Keratinocyte (primary cell): ENCODE measurements at regions not wholly inside any gene's neighbourhood (a gene's known extent, or its start where the extent isn't known, plus 50 kb on each side); places are given as distances from the start of the nearest gene placed in this dataset.
"Not testable (repeated sequence)": the region's sequence is repeated elsewhere in the genome, so short reads cannot be mapped to it uniquely, and the experiment has no call there.

Experiments
- DNase-seq: peaks from one replicate; pipeline ENCODE4 v3.0.0-alpha.2; 2011; ENCODE audit warnings: low read depth, missing footprints, low spot score
- FAIRE-seq: peaks from 2 replicates; lab custom pipeline; 2011; peaks lifted over from hg19 to GRCh38; lab: Jason Lieb, UNC
- H2AFZ ChIP-seq: 2 replicates; pipeline ENCODE4 v1.6.0; 2012; ENCODE audit warnings: low read length, control low read depth, inconsistent platforms; ENCODE audit not compliant: control insufficient read depth
- H3K27ac ChIP-seq: 2 replicates; pipeline ENCODE4 v1.5.1; 2011; ENCODE audit warnings: low read length; ENCODE audit not compliant: control insufficient read depth, insufficient read depth
- H3K27me3 ChIP-seq: 3 replicates; pipeline ENCODE4 v1.6.0; 2011; ENCODE audit warnings: low read length; ENCODE audit not compliant: control insufficient read depth, insufficient read depth; ENCODE audit errors: extremely low read depth
- H3K36me3 ChIP-seq, 2 experiments: 2 replicates in 1 of 2; 3 replicates in 1 of 2; pipeline ENCODE4 v1.5.1; 2011; ENCODE audit warnings: low read length in 2 of 2, mild to moderate bottlenecking in 1 of 2; ENCODE audit not compliant: control insufficient read depth in 2 of 2, insufficient read depth in 2 of 2; ENCODE audit errors: extremely low read depth in 1 of 2
- H3K4me1 ChIP-seq: 3 replicates; pipeline ENCODE4 v1.5.1; 2011; ENCODE audit warnings: low read length; ENCODE audit not compliant: control insufficient read depth, insufficient read depth; ENCODE audit errors: extremely low read depth
- H3K4me2 ChIP-seq: 3 replicates; pipeline ENCODE4 v1.6.0; 2011; ENCODE audit warnings: low read depth, low read length; ENCODE audit not compliant: control insufficient read depth, insufficient read depth; ENCODE audit errors: extremely low read depth
- H3K4me3 ChIP-seq, 3 experiments: fragments of 200-600 bp in 1 of 3; sonication (generic) in 1 of 3; 2 replicates in 2 of 3; 3 replicates in 1 of 3; pipeline ENCODE4 v1.5.1; 2011 to 2016; ENCODE audit warnings: low read length in 3 of 3, mild to moderate bottlenecking in 3 of 3, control low read depth in 2 of 3, inconsistent platforms in 1 of 3, low read depth in 1 of 3, mixed read lengths in 1 of 3, mixed run types in 1 of 3, moderate library complexity in 1 of 3; ENCODE audit not compliant: control insufficient read depth in 2 of 3, insufficient read depth in 2 of 3; ENCODE audit errors: extremely low read depth in 1 of 3
- H3K79me2 ChIP-seq: 2 replicates; pipeline ENCODE4 v1.6.0; 2012; ENCODE audit warnings: low read length; ENCODE audit not compliant: control insufficient read depth, insufficient read depth
- H3K9ac ChIP-seq: 3 replicates; pipeline ENCODE4 v1.6.0; 2011; ENCODE audit warnings: low read length; ENCODE audit not compliant: control insufficient read depth, insufficient read depth; ENCODE audit errors: extremely low read depth
- H3K9me1 ChIP-seq: 3 replicates; pipeline ENCODE4 v1.6.0; 2011; ENCODE audit warnings: low read length; ENCODE audit not compliant: control insufficient read depth, insufficient read depth; ENCODE audit errors: extremely low read depth
- H3K9me3 ChIP-seq: 2 replicates; pipeline ENCODE4 v1.5.1; 2012; ENCODE audit warnings: low read depth, low read length; ENCODE audit not compliant: control insufficient read depth
- H4K20me1 ChIP-seq: 3 replicates; pipeline ENCODE4 v1.6.0; 2011; ENCODE audit warnings: low read length; ENCODE audit not compliant: control insufficient read depth, insufficient read depth; ENCODE audit errors: extremely low read depth
- dilution Hi-C: fragments of 300-500 bp; cut with MboI; formaldehyde crosslinking; loops from one replicate; pipeline ENCODE4 v1.7.0; 2020; ENCODE audit warnings: low sequenced_read_pairs; ENCODE audit not compliant: extremely low pct_ligation_motif_present

- H3K4me1 ChIP-seq, H4K20me1 ChIP-seq, H3K4me3 ChIP-seq, H3K36me3 ChIP-seq, dilution Hi-C loops, H3K9me3 ChIP-seq, FAIRE-seq, H3K27me3 ChIP-seq, H3K4me2 ChIP-seq, H3K79me2 ChIP-seq, H2AFZ ChIP-seq, H3K9me1 ChIP-seq, DNase-seq, H3K9ac ChIP-seq, H3K27ac ChIP-seq: not testable (repeated sequence)
Measured at GRCh38 chr16:18142066-18142465, 194.5 kb downstream of the NPIPA8 start.

GRCh38 chr16:18136288-18136687 is 200.2 kb downstream of the NPIPA8 start:
- dilution Hi-C loops, H3K27ac ChIP-seq, H2AFZ ChIP-seq, H3K79me2 ChIP-seq, H3K9me1 ChIP-seq, H4K20me1 ChIP-seq, H3K9me3 ChIP-seq, H3K27me3 ChIP-seq, H3K9ac ChIP-seq, H3K4me2 ChIP-seq, DNase-seq, H3K36me3 ChIP-seq, H3K4me3 ChIP-seq, H3K4me1 ChIP-seq: not testable (repeated sequence)
- peak; percentile 44 for FAIRE-seq

GRCh38 chr16:18135024-18135423 is 201.5 kb downstream of the NPIPA8 start:
- FAIRE-seq, DNase-seq, dilution Hi-C loops, H3K9me1 ChIP-seq, H3K27me3 ChIP-seq, H3K4me3 ChIP-seq, H3K4me2 ChIP-seq, H3K9me3 ChIP-seq, H3K79me2 ChIP-seq, H3K36me3 ChIP-seq, H3K27ac ChIP-seq, H2AFZ ChIP-seq, H4K20me1 ChIP-seq, H3K9ac ChIP-seq, H3K4me1 ChIP-seq: not testable (repeated sequence)

- H3K4me1 ChIP-seq, H3K36me3 ChIP-seq, H3K79me2 ChIP-seq, H2AFZ ChIP-seq, dilution Hi-C loops, H3K9me3 ChIP-seq, H4K20me1 ChIP-seq, H3K27ac ChIP-seq, H3K9me1 ChIP-seq, H3K4me2 ChIP-seq, DNase-seq, H3K4me3 ChIP-seq, H3K9ac ChIP-seq, H3K27me3 ChIP-seq: not testable (repeated sequence)
- FAIRE-seq, result peak; percentile 91
Measured at GRCh38 chr16:18131587-18131986, 204.9 kb downstream of the NPIPA8 start.

GRCh38 chr16:18130478-18131120 is 205.9 kb downstream of the NPIPA8 start:
- H3K4me2 ChIP-seq, H4K20me1 ChIP-seq, H3K9ac ChIP-seq, H2AFZ ChIP-seq, H3K4me3 ChIP-seq, H3K36me3 ChIP-seq, DNase-seq, H3K4me1 ChIP-seq, H3K9me3 ChIP-seq, H3K27ac ChIP-seq, H3K79me2 ChIP-seq, H3K27me3 ChIP-seq, H3K9me1 ChIP-seq, dilution Hi-C loops, FAIRE-seq: not testable (repeated sequence)
